Sigmoid colon (tissue), 6 donors: ENCODE measurements at regions not wholly inside any gene's neighbourhood (a gene's known extent, or its start where the extent isn't known, plus 50 kb on each side); places are given as distances from the start of the nearest gene placed in this dataset.

Source experiments
- DNase-seq: peaks from one replicate; pipeline ENCODE4 v3.0.0-alpha.2; 2019
- H3K27ac ChIP-seq, 4 donors: fragments of 200-600 bp; sonication (generic); one replicate each; pipeline ENCODE4 v1.5.1; 2016 to 2019; ENCODE audit warnings: mild to moderate bottlenecking in 1 of 4
- H3K27me3 ChIP-seq, 3 donors: fragments of 200-600 bp; sonication (generic); one replicate each; pipeline ENCODE4 v1.5.1; 2019; ENCODE audit warnings: mild to moderate bottlenecking in 1 of 3
- H3K36me3 ChIP-seq, 4 donors: fragments of 200-600 bp; sonication (generic); one replicate each; pipeline ENCODE4 v1.5.1; 2016 to 2019
- H3K4me1 ChIP-seq, 4 donors: fragments of 200-600 bp; sonication (generic); one replicate each; pipeline ENCODE4 v1.5.1; 2017 to 2019
- H3K4me3 ChIP-seq, 4 donors: fragments of 200-600 bp; sonication (generic); one replicate each; pipeline ENCODE4 v1.5.1; 2017 to 2019; ENCODE audit warnings: mild to moderate bottlenecking in 2 of 4, moderate library complexity in 1 of 4
- H3K9me3 ChIP-seq, 4 donors: fragments of 200-600 bp in 3 of 4; sonication (generic) in 3 of 4; one replicate each; pipeline versions ENCODE4 v1.5.1 to v1.6.1; 2013 to 2019
- EP300 ChIP-seq, 4 donors: sonication (generic); formaldehyde crosslinking; IDR thresholded peaks; one replicate each; pipeline ENCODE4 v1.6.1; 2017; ENCODE audit warnings: antibody characterized with exemption in 4 of 4
- POLR2A ChIP-seq, 2 donors: fragments of 450-650 bp; IDR thresholded peaks; one replicate each; pipeline ENCODE4 v1.6.1; 2016; ENCODE audit warnings: antibody characterized with exemption in 2 of 2, mild to moderate bottlenecking in 2 of 2, moderate library complexity in 2 of 2
- POLR2AphosphoS5 ChIP-seq, 4 donors: sonication (generic); formaldehyde crosslinking; IDR thresholded peaks; one replicate each; pipeline ENCODE4 v1.6.1; 2017; ENCODE audit warnings: antibody characterized with exemption in 4 of 4
- WGBS, 2 donors: extraction: QIAGEN DNeasy Blood & Tissue Kit; methylation state at CpG; one replicate each; pipeline ENCODE4 v1.1.7; 2013; 5-methylcytosine and 5-hydroxymethylcytosine counted together
- intact Hi-C: fragments of 100-400 bp; cut with DNase I; formaldehyde crosslinking; loops from one replicate; pipeline ENCODE4 v1.15.1; 2023
- TF ChIP-seq, protein P1 (sequence below), 4 experiments: fragments of 450-650 bp in 3 of 4; fragments of 200-600 bp in 1 of 4; IDR thresholded peaks; one replicate each; pipeline ENCODE4 v1.5.1; 2016 to 2019; ENCODE audit warnings: antibody characterized with exemption in 4 of 4, mild to moderate bottlenecking in 3 of 4, moderate library complexity in 2 of 4
- donor health status: healthy with polysubstance abuse.
- donor health status: healthy.

GRCh38 chr2:120821446-120822160 is 85.9 kb downstream of the GLI2 start:
- intact Hi-C loops = loop anchor here (10.0 kb wide), 2 partner anchors 253 to 1457 kb away; partner anchors contain the start of genes C2orf76 and DBI

DNA sequence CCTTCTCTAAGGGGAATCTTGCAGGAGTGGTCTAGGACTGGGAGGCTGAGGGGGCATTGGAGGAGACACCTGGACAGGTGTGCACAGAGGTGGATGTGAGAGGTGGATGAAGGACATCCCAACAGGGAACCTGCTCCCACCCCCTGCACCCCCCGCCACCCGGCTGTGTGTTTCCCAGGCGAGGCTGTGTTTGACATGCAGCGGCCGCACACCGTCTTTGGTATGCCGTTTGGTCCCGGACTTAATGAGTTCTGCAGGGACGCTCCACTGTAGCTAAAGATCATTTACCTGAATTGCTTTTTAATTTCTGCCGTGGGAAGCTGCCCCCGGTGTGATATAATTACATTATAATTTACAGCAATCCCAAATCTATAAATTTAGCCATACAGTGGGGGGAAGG is 87.3 kb downstream of the GLI2 start:
- H3K36me3 ChIP-seq = no peaks in the 10 kb centered on the region
- H3K27ac ChIP-seq = no peak overlapping the region
- H3K9me3 ChIP-seq = no peaks in the 10 kb centered on the region
- WGBS, 2 donors = 73 to 85% methylated on average over 11 of the region's 11 CpGs
- peaks cover 0 to 76% (median 64%) of the 10 kb centered on the region in 4 donors for H3K4me1 ChIP-seq
- no peaks in the 10 kb centered on the region for H3K27me3 ChIP-seq
- DNase-seq = no peak
- H3K4me3 ChIP-seq = no peak overlapping the region
- intact Hi-C loops = loop anchor here (10.0 kb wide), 2 partner anchors 252 to 1458 kb away; partner anchors contain the start of genes C2orf76 and DBI
- TF ChIP-seq EP300 (IDR thresholded peaks at IDR 0.05) = no peak
- TF ChIP-seq, protein P1, sequence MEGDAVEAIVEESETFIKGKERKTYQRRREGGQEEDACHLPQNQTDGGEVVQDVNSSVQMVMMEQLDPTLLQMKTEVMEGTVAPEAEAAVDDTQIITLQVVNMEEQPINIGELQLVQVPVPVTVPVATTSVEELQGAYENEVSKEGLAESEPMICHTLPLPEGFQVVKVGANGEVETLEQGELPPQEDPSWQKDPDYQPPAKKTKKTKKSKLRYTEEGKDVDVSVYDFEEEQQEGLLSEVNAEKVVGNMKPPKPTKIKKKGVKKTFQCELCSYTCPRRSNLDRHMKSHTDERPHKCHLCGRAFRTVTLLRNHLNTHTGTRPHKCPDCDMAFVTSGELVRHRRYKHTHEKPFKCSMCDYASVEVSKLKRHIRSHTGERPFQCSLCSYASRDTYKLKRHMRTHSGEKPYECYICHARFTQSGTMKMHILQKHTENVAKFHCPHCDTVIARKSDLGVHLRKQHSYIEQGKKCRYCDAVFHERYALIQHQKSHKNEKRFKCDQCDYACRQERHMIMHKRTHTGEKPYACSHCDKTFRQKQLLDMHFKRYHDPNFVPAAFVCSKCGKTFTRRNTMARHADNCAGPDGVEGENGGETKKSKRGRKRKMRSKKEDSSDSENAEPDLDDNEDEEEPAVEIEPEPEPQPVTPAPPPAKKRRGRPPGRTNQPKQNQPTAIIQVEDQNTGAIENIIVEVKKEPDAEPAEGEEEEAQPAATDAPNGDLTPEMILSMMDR (IDR thresholded peaks at IDR 0.05) = no peak
- no peak for TF ChIP-seq POLR2A (IDR thresholded peaks at IDR 0.05)
- no peak for TF ChIP-seq POLR2AphosphoS5 (IDR thresholded peaks at IDR 0.05)

More at GRCh38 chr2:120821446-120822160, 85.9 kb downstream of the GLI2 start:
- Histone ChIP-seq H3K4me3 (peak overlapping the region in 2 of 4 donors; percentile 36 to 39), H3K27ac (peak overlapping the region; percentile 49 to 78 (median 70)), H3K9me3 (no peaks in the 10 kb centered on the region), H3K4me1 (peaks cover 0 to 71% (median 64%) of the 10 kb centered on the region in 4 donors), H3K27me3 (no peaks in the 10 kb centered on the region), H3K36me3 (no peaks in the 10 kb centered on the region)
- 82 to 84% methylated on average over 15 of the region's 15 CpGs for WGBS, 2 donors
- DNase-seq = no peak
- no peak for TF ChIP-seq POLR2A (IDR thresholded peaks at IDR 0.05)
- TF ChIP-seq POLR2AphosphoS5 (IDR thresholded peaks at IDR 0.05) = no peak

GRCh38 chr2:120823551-120823950 is 87.9 kb downstream of the GLI2 start:
- Histone ChIP-seq H3K27me3 (no peaks in the 10 kb centered on the region), H3K4me3 (no peak overlapping the region), H3K9me3 (no peaks in the 10 kb centered on the region), H3K4me1 (peaks cover 0 to 72% (median 58%) of the 10 kb centered on the region in 4 donors), H3K27ac (no peak overlapping the region), H3K36me3 (no peaks in the 10 kb centered on the region)
- intact Hi-C loops = loop anchor here (10.0 kb wide), 2 partner anchors 251 to 1459 kb away; partner anchors contain the start of genes C2orf76 and DBI
- 88 to 91% methylated on average over 10 of the region's 10 CpGs for WGBS, 2 donors
- no peak for DNase-seq
- no peak for TF ChIP-seq EP300 (IDR thresholded peaks at IDR 0.05)
- TF ChIP-seq, protein P1 (IDR thresholded peaks at IDR 0.05) = no peak
- no peak for TF ChIP-seq POLR2AphosphoS5 (IDR thresholded peaks at IDR 0.05)
- no peak for TF ChIP-seq POLR2A (IDR thresholded peaks at IDR 0.05)

DNA sequence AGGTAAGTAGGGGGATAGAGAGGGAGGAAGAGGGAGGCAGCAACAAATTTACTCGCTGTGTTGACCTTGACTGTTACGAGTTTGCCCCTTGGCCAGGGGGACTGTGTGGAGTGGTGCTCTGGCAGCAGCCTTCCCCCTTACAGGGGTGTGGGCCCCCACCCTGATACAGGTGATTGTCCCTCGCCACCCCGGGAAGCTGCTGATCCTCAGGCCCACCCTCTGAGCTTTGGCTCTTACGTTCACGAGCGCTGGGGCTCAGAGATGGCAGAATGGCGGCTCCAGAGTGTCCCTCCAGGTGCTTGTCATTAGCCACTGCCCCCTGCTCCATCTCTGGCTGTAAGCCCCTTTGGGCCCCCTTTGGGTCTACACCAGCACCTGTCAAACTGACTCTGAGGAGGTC is 88.6 kb downstream of the GLI2 start:
- H3K9me3 ChIP-seq = no peaks in the 10 kb centered on the region
- DNase-seq = no peak
- peaks cover 0 to 66% (median 51%) of the 10 kb centered on the region in 4 donors for H3K4me1 ChIP-seq
- no peak for TF ChIP-seq EP300 (IDR thresholded peaks at IDR 0.05)
- no peak for TF ChIP-seq POLR2AphosphoS5 (IDR thresholded peaks at IDR 0.05)
- TF ChIP-seq, protein P1 (IDR thresholded peaks at IDR 0.05) = no peak
- no peak for TF ChIP-seq POLR2A (IDR thresholded peaks at IDR 0.05)
- WGBS, 2 donors = 79 to 91% methylated on average over 8 of the region's 8 CpGs
- peak overlapping the region in 3 of 4 donors; percentile 79 to 83 (median 79) for H3K27ac ChIP-seq
- H3K27me3 ChIP-seq = no peaks in the 10 kb centered on the region
- H3K36me3 ChIP-seq = no peaks in the 10 kb centered on the region
- intact Hi-C loops = loop anchor here (10.0 kb wide), 2 partner anchors 251 to 1459 kb away; partner anchors contain the start of genes C2orf76 and DBI
- H3K4me3 ChIP-seq = no peak overlapping the region
